H9 (cell line): ENCODE measurements at regions not wholly inside any gene's neighbourhood (a gene's known extent, or its start where the extent isn't known, plus 50 kb on each side); places are given as distances from the start of the nearest gene placed in this dataset.

ENCODE experiments used
- DNase-seq: peaks from one replicate; pipeline ENCODE4 v3.0.0-alpha.2; 2017
- H2AFZ ChIP-seq: one replicate; pipeline ENCODE4 v1.6.1; 2013; ENCODE audit warnings: mild to moderate bottlenecking, low read length, control low read depth, moderate library complexity
- H2AK5ac ChIP-seq: 2 replicates; pipeline ENCODE4 v1.6.1; 2013; ENCODE audit warnings: low read length, control low read depth, mixed read lengths; ENCODE audit not compliant: insufficient read length
- H2BK120ac ChIP-seq: one replicate; pipeline ENCODE4 v1.6.1; 2013; ENCODE audit warnings: low read depth, mild to moderate bottlenecking, low read length, control low read depth, inconsistent platforms; ENCODE audit not compliant: poor library complexity, severe bottlenecking
- H2BK12ac ChIP-seq: 2 replicates; pipeline ENCODE4 v1.6.1; 2013; ENCODE audit warnings: low read length, control low read depth, mixed read lengths, low read depth; ENCODE audit not compliant: insufficient read length
- H2BK15ac ChIP-seq: 2 replicates; pipeline ENCODE4 v1.6.1; 2013; ENCODE audit warnings: low read depth, low read length, control low read depth
- H2BK20ac ChIP-seq: one replicate; pipeline ENCODE4 v1.6.1; 2013; ENCODE audit warnings: low read depth, mild to moderate bottlenecking, low read length, control low read depth, inconsistent platforms; ENCODE audit not compliant: poor library complexity, severe bottlenecking
- H2BK5ac ChIP-seq: 2 replicates; pipeline ENCODE4 v1.6.1; 2013; ENCODE audit warnings: low read length, control low read depth, mixed read lengths; ENCODE audit not compliant: insufficient read length
- H3K14ac ChIP-seq: 2 replicates; pipeline ENCODE4 v1.6.1; 2013; ENCODE audit warnings: low read length, control low read depth; ENCODE audit not compliant: insufficient read depth
- H3K18ac ChIP-seq: 2 replicates; pipeline ENCODE4 v1.6.1; 2013; ENCODE audit warnings: low read depth, mild to moderate bottlenecking, mixed read lengths, low read length, control low read depth; ENCODE audit not compliant: insufficient read length
- H3K23ac ChIP-seq: 2 replicates; pipeline ENCODE4 v1.6.1; 2013; ENCODE audit warnings: low read length, control low read depth, mixed read lengths, low read depth; ENCODE audit not compliant: insufficient read length
- H3K23me2 ChIP-seq: 2 replicates; pipeline ENCODE4 v1.6.1; 2013; ENCODE audit warnings: low read depth, mild to moderate bottlenecking, mixed read lengths, low read length, control low read depth; ENCODE audit not compliant: insufficient read length, poor library complexity, severe bottlenecking
- H3K27ac ChIP-seq: 2 replicates; pipeline ENCODE4 v1.5.1; 2013; ENCODE audit warnings: low read length, control low read depth, mixed read lengths, low read depth; ENCODE audit not compliant: insufficient read length
- H3K27me3 ChIP-seq: 2 replicates; pipeline ENCODE4 v1.6.1; 2013; ENCODE audit warnings: low read length, control low read depth, inconsistent platforms; ENCODE audit not compliant: insufficient read depth
- H3K4ac ChIP-seq: 2 replicates; pipeline ENCODE4 v1.6.1; 2013; ENCODE audit warnings: low read depth, mild to moderate bottlenecking, control low read depth, inconsistent platforms, low read length, moderate library complexity
- H3K4me1 ChIP-seq: 2 replicates; pipeline ENCODE4 v1.6.1; 2013; ENCODE audit warnings: low read length, control low read depth, inconsistent platforms; ENCODE audit not compliant: insufficient read depth
- H3K4me2 ChIP-seq: 2 replicates; pipeline ENCODE4 v1.6.1; 2013; ENCODE audit warnings: low read length, control low read depth, mixed read lengths; ENCODE audit not compliant: insufficient read length, insufficient read depth
- H3K56ac ChIP-seq: 2 replicates; pipeline ENCODE4 v1.6.1; 2013; ENCODE audit warnings: low read depth, mild to moderate bottlenecking, mixed read lengths, low read length, control low read depth; ENCODE audit not compliant: insufficient read length
- H3K79me1 ChIP-seq: 2 replicates; pipeline ENCODE4 v1.6.1; 2013; ENCODE audit warnings: low read depth, mild to moderate bottlenecking, moderate library complexity, low read length, control low read depth, inconsistent platforms; ENCODE audit not compliant: insufficient read depth, poor library complexity, severe bottlenecking
- H3K79me2 ChIP-seq: 2 replicates; pipeline ENCODE4 v1.6.1; 2013; ENCODE audit warnings: low read length, control low read depth, inconsistent platforms; ENCODE audit not compliant: insufficient read depth
- H3K9ac ChIP-seq: 2 replicates; pipeline ENCODE4 v1.6.1; 2013; ENCODE audit warnings: low read length, control low read depth, mixed read lengths; ENCODE audit not compliant: insufficient read length; ENCODE audit errors: extremely low read depth
- H3K9me3 ChIP-seq: one replicate; pipeline ENCODE4 v1.6.1; 2013; ENCODE audit warnings: low read depth, low read length, inconsistent platforms; ENCODE audit not compliant: control insufficient read depth
- H3T11ph ChIP-seq: one replicate; pipeline ENCODE4 v1.6.1; 2013; ENCODE audit warnings: mild to moderate bottlenecking, low read length, control low read depth, inconsistent platforms
- H4K20me1 ChIP-seq: one replicate; pipeline ENCODE4 v1.6.1; 2013; ENCODE audit not compliant: control insufficient read depth, insufficient read length, insufficient read depth
- H4K5ac ChIP-seq: 2 replicates; pipeline ENCODE4 v1.6.1; 2013; ENCODE audit warnings: low read depth, mild to moderate bottlenecking, mixed read lengths, low read length, control low read depth; ENCODE audit not compliant: insufficient read length
- H4K8ac ChIP-seq: replicated peaks from 2 replicates; pipeline ENCODE4 v1.6.1; 2013; ENCODE audit warnings: low read length, control low read depth, mixed read lengths, low read depth; ENCODE audit not compliant: insufficient read length
- H4K91ac ChIP-seq: 2 replicates; pipeline ENCODE4 v1.6.1; 2013; ENCODE audit warnings: low read depth, mild to moderate bottlenecking, moderate library complexity, mixed read lengths, low read length, control low read depth; ENCODE audit not compliant: insufficient read length
- H3K27ac Mint-ChIP-seq, 3 experiments: 2 replicates in 2 of 3; 3 replicates in 1 of 3; pipeline ENCODE4 v1.8.0; 2020 to 2021; ENCODE audit warnings: mixed read lengths in 3 of 3, mild to moderate bottlenecking in 1 of 3, moderate library complexity in 1 of 3
- H3K27me3 Mint-ChIP-seq: 2 replicates; pipeline ENCODE4 v1.8.0; 2021; ENCODE audit warnings: low read depth, mild to moderate bottlenecking, moderate library complexity, mixed read lengths
- H3K36me3 Mint-ChIP-seq, 3 experiments: 2 replicates in 2 of 3; 3 replicates in 1 of 3; pipeline ENCODE4 v1.8.0; 2020 to 2021; ENCODE audit warnings: low read depth in 3 of 3, mixed read lengths in 3 of 3; ENCODE audit not compliant: insufficient read depth in 1 of 3
- H3K4me1 Mint-ChIP-seq, 2 experiments: 2 replicates each; pipeline ENCODE4 v1.8.0; 2020; ENCODE audit warnings: mixed read lengths in 2 of 2
- H3K4me3 Mint-ChIP-seq, 2 experiments: 2 replicates in 1 of 2; 3 replicates in 1 of 2; pipeline ENCODE4 v1.8.0; 2020 to 2021; ENCODE audit warnings: mild to moderate bottlenecking in 2 of 2, mixed read lengths in 2 of 2, moderate library complexity in 1 of 2
- H3K9me3 Mint-ChIP-seq, 2 experiments: 2 replicates in 1 of 2; 3 replicates in 1 of 2; pipeline ENCODE4 v1.8.0; 2020; ENCODE audit warnings: mild to moderate bottlenecking in 2 of 2, mixed read lengths in 2 of 2, moderate library complexity in 1 of 2
- WGBS: extraction: QIAGEN DNeasy Blood & Tissue Kit; methylation state at CpG from one replicate; pipeline ENCODE4 v1.1.7; 2013; ENCODE audit warnings: missing lambda C conversion rate, low lambda C conversion rate, mixed read lengths; ENCODE audit not compliant: insufficient read length; ENCODE audit errors: extremely low coverage; 5-methylcytosine and 5-hydroxymethylcytosine counted together
- TF ChIP-seq, protein P1 (sequence below): fragments of 200-600 bp; sonication (generic); conservative IDR thresholded peaks from 3 replicates; pipeline ENCODE4 v1.8.0; 2021; ENCODE audit warnings: antibody characterized with exemption, mild to moderate bottlenecking

DNA sequence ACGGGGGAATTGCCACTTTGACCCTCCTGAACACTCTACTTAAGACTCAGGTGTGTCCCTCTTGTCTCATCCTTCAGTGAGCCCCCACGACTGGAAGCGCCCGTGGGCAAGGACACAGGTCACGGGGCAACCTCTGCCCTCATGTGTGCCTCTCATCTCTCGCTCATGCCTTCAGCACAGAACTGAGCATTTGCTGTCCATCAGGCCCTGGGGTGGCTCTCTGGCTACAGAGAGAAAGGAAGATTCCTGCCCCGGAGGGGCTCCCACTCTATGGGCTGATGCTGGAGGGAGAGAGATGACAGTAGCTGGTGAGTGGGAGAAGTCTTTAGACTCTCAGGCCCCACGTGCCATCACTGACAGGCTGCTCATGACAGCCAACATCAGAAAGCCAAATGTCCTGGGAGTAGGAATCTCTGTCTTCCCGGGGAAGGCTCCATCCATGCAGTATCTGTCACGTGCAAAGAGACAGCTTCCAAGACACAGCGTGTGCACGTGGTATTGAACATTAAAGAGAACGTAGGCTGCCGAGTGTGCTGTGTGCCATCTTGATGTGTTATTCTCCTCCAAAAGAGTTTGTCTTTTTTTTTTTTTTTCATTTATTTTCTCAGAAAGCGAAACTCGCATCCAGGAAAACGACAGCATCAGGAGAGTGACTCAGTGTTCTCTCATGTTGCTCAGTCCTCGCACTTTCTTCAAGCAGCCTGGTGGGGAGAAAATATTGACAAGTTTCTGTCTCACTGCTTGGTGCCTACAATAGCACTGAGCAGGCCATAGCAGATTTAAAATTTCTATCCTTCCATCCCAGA, 190.5 kb downstream of the GAS1 start:
- Histone ChIP-seq H3K18ac (no peak overlapping the region), H4K8ac (no peak overlapping the region), H3K23me2 (no peaks in the 10 kb centered on the region), H4K20me1 (no peaks in the 10 kb centered on the region), H3K56ac (no peak overlapping the region), H3K9ac (no peak overlapping the region), H3K23ac (no peak overlapping the region), H3T11ph (no peak overlapping the region), H2BK20ac (no peak overlapping the region), H3K4ac (no peak overlapping the region), H3K27ac (no peak overlapping the region), H2BK120ac (no peak overlapping the region), H3K79me2 (no peaks in the 10 kb centered on the region), H3K4me1 (no peaks in the 10 kb centered on the region), H2AFZ (no peak overlapping the region), H2BK5ac (no peak overlapping the region), H3K14ac (no peak overlapping the region), H4K5ac (no peak overlapping the region), H2AK5ac (no peak overlapping the region), H3K4me2 (no peak overlapping the region), H3K27me3 (no peaks in the 10 kb centered on the region), H2BK15ac (no peak overlapping the region), H4K91ac (no peak overlapping the region), H3K9me3 (no peaks in the 10 kb centered on the region), H3K79me1 (no peaks in the 10 kb centered on the region), H2BK12ac (no peak overlapping the region)
- Mint-ChIP-seq H3K27ac (no peak overlapping the region), H3K9me3 (no peaks in the 10 kb centered on the region), H3K36me3 (no peaks in the 10 kb centered on the region), H3K27me3 (peaks cover 8% of the 10 kb centered on the region), H3K4me3 (no peak overlapping the region), H3K4me1 (peaks cover 2 to 3% of the 10 kb centered on the region in 2 experiments; a peak in 2 of 4 replicates)
- no peak for DNase-seq
- WGBS, result no CpG with 5 or more reads among the region's 18 CpGs
- TF ChIP-seq, protein P1, sequence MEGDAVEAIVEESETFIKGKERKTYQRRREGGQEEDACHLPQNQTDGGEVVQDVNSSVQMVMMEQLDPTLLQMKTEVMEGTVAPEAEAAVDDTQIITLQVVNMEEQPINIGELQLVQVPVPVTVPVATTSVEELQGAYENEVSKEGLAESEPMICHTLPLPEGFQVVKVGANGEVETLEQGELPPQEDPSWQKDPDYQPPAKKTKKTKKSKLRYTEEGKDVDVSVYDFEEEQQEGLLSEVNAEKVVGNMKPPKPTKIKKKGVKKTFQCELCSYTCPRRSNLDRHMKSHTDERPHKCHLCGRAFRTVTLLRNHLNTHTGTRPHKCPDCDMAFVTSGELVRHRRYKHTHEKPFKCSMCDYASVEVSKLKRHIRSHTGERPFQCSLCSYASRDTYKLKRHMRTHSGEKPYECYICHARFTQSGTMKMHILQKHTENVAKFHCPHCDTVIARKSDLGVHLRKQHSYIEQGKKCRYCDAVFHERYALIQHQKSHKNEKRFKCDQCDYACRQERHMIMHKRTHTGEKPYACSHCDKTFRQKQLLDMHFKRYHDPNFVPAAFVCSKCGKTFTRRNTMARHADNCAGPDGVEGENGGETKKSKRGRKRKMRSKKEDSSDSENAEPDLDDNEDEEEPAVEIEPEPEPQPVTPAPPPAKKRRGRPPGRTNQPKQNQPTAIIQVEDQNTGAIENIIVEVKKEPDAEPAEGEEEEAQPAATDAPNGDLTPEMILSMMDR, result no peak
